D721Med (cell line): ENCODE measurements at regions not wholly inside any gene's neighbourhood (a gene's known extent, or its start where the extent isn't known, plus 50 kb on each side); places are given as distances from the start of the nearest gene placed in this dataset.

Experiments
- DNase-seq: peaks from one replicate; pipeline ENCODE4 v3.0.0; 2011; ENCODE audit warnings: low spot score; ENCODE audit not compliant: insufficient read length
- FAIRE-seq: peaks from 2 replicates; lab custom pipeline; 2011; peaks lifted over from hg19 to GRCh38; lab: Jason Lieb, UNC
- CTCF ChIP-seq: IDR thresholded peaks from 2 replicates; pipeline ENCODE4 v1.5.1; 2012; ENCODE audit warnings: mild to moderate bottlenecking, control low read depth; ENCODE audit not compliant: insufficient read depth; ENCODE audit errors: missing control alignments

- no peak for DNase-seq
- TF ChIP-seq CTCF: no peak
- FAIRE-seq: no peak
Observed at GRCh38 chr7:124429923-124430322, 335.7 kb downstream of the GPR37 start.

- no peak for TF ChIP-seq CTCF
- no peak for DNase-seq
Observed at GRCh38 chr7:124428781-124429180, 336.8 kb downstream of the GPR37 start.

GRCh38 chr7:124426621-124427020, 339.0 kb downstream of the GPR37 start:
- TF ChIP-seq CTCF: no peak
- FAIRE-seq: no peak
- DNase-seq: no peak

More at GRCh38 chr7:124428781-124429180, 336.8 kb downstream of the GPR37 start:
- no peak for FAIRE-seq

GRCh38 chr7:124423863-124424262, 341.7 kb downstream of the GPR37 start:
- DNase-seq (no peak), FAIRE-seq (no peak)
- TF ChIP-seq CTCF: no peak

GRCh38 chr7:124422081-124422480, 343.5 kb downstream of the GPR37 start:
- DNase-seq (no peak), FAIRE-seq (no peak)
- no peak for TF ChIP-seq CTCF

- no peak for DNase-seq
- no peak for FAIRE-seq
Observed at GRCh38 chr7:124420367-124420766, 345.2 kb downstream of the GPR37 start.

More at GRCh38 chr7:124420367-124420766, 345.2 kb downstream of the GPR37 start:
- TF ChIP-seq CTCF: no peak
